Ovary (tissue), 7 donors: ENCODE measurements at regions not wholly inside any gene's neighbourhood (a gene's known extent, or its start where the extent isn't known, plus 50 kb on each side); places are given as distances from the start of the nearest gene placed in this dataset.

ENCODE experiments used
- DNase-seq, 5 donors: peaks; one replicate each; pipeline ENCODE4 v3.0.0-alpha.2; 2019 to 2020
- H3K27ac ChIP-seq, 2 donors: fragments of 200-600 bp; one replicate each; pipeline versions ENCODE4 v1.5.1 to v1.8.0; 2019 to 2022
- H3K27me3 ChIP-seq: fragments of 200-600 bp; one replicate; pipeline ENCODE4 v1.8.0; 2022
- H3K36me3 ChIP-seq: fragments of 200-600 bp; sonication (generic); one replicate; pipeline ENCODE4 v1.5.1; 2019
- H3K4me1 ChIP-seq: one replicate; pipeline ENCODE4 v1.8.1; 2013; ENCODE audit warnings: mild to moderate bottlenecking, moderate library complexity; ENCODE audit not compliant: insufficient read depth
- H3K4me3 ChIP-seq: fragments of 200-600 bp; sonication (generic); one replicate; pipeline ENCODE4 v1.5.1; 2017
- H3K9me3 ChIP-seq, 2 donors: fragments of 200-600 bp in 1 of 2; sonication (generic) in 1 of 2; one replicate each; pipeline versions ENCODE4 v1.5.1 to v1.8.1; 2013 to 2019; ENCODE audit warnings: mild to moderate bottlenecking in 1 of 2, moderate library complexity in 1 of 2
- EP300 ChIP-seq: sonication (generic); formaldehyde crosslinking; IDR thresholded peaks from one replicate; pipeline ENCODE4 v1.6.1; 2017; ENCODE audit warnings: antibody characterized with exemption
- POLR2A ChIP-seq: fragments of 450-650 bp; IDR thresholded peaks from one replicate; pipeline ENCODE4 v1.6.1; 2017; ENCODE audit warnings: antibody characterized with exemption, mild to moderate bottlenecking, moderate library complexity
- WGBS, 3 donors: extraction: QIAGEN DNeasy Blood & Tissue Kit in 1 of 3; methylation state at CpG; one replicate each; pipeline versions ENCODE4 v1.1.5 to v1.1.7; 2013 to 2017; 5-methylcytosine and 5-hydroxymethylcytosine counted together
- intact Hi-C, 4 donors: fragments of 100-400 bp; cut with DNase I; formaldehyde crosslinking; loops; one replicate each; pipeline versions ENCODE4 v1.11.0 to v1.15.1; 2022 to 2023
- TF ChIP-seq, protein P1 (sequence below), 3 donors: fragments of 450-650 bp in 2 of 3; fragments of 200-600 bp in 1 of 3; IDR thresholded peaks; one replicate each; pipeline versions ENCODE4 v1.5.1 to v1.8.0; 2016 to 2022; ENCODE audit warnings: antibody characterized with exemption in 3 of 3, mild to moderate bottlenecking in 1 of 3
- donor health status: DM: no; HTN: no; CAD: no; lungs with moderate emphysema.
- donor health status: DM: no; HTN: no; CAD: no.
- donor health status: Bipolar disorder and iron deficiency.
- donor health status: DM: no; HTN: no; CAD: no.
- donor health status: DM: yes; HTN: yes; CAD: no.

DNA sequence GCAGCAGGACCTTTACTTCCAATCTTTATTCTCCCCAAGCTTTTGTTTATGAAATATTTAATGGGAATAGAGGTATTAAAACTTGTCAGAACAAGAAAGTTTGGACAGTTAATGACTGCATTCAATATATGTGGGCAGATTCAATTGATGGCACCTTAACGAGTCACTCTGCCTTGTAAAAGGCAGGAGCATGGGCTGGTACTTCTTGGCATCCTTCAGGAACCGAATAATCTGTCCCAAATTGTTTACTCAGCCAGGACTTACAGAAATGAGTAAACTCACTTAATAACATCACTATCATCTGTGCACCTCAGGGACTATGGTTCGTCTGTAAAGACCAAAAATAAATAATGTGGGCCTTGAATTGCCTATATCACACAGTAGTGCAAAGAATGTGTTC, 1280.3 kb upstream of the TMEFF2 start:
- Histone ChIP-seq H3K27ac (no peak overlapping the region), H3K27me3 (no peaks in the 10 kb centered on the region), H3K36me3 (no peaks in the 10 kb centered on the region), H3K4me1 (no peaks in the 10 kb centered on the region), H3K4me3 (no peak overlapping the region), H3K9me3 (no peaks in the 10 kb centered on the region)
- WGBS, 3 donors: 69 to 81% (median 71%) methylated on average over 3 of the region's 3 CpGs
- DNase-seq: no peak
- intact Hi-C loops: no loop called here
- TF ChIP-seq EP300 (no peak), POLR2A (no peak)
- TF ChIP-seq, protein P1, sequence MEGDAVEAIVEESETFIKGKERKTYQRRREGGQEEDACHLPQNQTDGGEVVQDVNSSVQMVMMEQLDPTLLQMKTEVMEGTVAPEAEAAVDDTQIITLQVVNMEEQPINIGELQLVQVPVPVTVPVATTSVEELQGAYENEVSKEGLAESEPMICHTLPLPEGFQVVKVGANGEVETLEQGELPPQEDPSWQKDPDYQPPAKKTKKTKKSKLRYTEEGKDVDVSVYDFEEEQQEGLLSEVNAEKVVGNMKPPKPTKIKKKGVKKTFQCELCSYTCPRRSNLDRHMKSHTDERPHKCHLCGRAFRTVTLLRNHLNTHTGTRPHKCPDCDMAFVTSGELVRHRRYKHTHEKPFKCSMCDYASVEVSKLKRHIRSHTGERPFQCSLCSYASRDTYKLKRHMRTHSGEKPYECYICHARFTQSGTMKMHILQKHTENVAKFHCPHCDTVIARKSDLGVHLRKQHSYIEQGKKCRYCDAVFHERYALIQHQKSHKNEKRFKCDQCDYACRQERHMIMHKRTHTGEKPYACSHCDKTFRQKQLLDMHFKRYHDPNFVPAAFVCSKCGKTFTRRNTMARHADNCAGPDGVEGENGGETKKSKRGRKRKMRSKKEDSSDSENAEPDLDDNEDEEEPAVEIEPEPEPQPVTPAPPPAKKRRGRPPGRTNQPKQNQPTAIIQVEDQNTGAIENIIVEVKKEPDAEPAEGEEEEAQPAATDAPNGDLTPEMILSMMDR (IDR thresholded peaks at IDR 0.05): no peak

DNA sequence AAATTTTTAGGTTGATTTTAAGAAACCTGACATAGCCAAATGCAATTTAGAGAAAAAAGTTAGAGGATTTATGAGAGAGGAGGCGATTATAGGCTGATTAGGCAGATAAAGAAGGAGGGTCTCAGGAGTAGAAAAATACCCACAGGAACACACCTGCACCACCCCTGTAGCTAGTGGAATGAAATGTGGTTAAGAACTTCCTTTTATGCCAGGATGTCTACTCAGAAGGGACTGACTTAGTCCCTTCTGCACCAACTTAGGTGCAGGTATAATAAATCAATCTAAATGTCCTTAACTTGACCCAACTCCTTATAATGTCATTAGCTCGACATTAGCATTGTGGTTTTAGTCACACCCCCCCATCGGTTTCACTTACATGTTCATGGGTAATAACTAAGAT, 1274.5 kb upstream of the TMEFF2 start:
- WGBS, 3 donors: 73 to 78% (median 76%) methylated on average over 3 of the region's 3 CpGs
- Histone ChIP-seq H3K4me3 (no peak overlapping the region), H3K9me3 (no peaks in the 10 kb centered on the region), H3K4me1 (no peaks in the 10 kb centered on the region), H3K27me3 (no peaks in the 10 kb centered on the region), H3K36me3 (no peaks in the 10 kb centered on the region), H3K27ac (no peak overlapping the region)
- DNase-seq: no peak
- TF ChIP-seq EP300: no peak
- TF ChIP-seq, protein P1 (IDR thresholded peaks at IDR 0.05): no peak
- TF ChIP-seq POLR2A: no peak
- intact Hi-C loops: no loop called here

DNA sequence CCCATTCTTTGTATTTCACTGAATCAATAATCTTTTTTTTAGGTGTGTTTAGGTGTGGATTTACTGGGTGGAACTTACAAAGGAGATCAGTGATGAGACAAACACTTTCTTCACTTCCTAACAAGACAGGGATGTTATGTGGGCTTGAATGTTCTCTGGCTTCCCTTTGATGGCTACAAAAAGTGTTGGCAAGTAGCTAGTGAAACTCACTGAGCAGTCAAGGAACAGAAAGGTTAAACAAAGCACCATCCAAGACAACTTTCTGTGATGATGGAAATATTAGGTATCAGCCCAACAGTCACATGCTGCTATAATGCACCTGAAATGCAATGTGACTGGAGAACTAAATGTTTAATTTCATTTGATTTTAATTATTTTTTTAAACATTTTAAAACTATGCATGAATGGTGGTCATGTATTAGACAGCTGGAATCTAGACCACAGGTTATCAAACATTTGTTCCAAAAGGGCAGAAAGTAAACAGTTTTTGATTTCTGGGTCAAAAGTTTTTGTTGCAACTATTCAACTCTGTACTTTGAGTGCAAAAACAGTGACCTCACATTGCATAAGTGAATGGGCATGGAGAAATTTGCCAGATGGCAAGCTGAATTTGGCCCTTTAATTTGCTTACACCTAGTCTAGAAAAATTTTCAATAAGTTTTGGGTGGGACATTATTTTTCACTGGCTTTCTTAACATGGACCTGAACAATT, 1272.7 kb upstream of the TMEFF2 start:
- intact Hi-C loops: no loop called here
- Histone ChIP-seq H3K36me3 (no peaks in the 10 kb centered on the region), H3K4me1 (no peaks in the 10 kb centered on the region), H3K9me3 (no peaks in the 10 kb centered on the region), H3K27me3 (no peaks in the 10 kb centered on the region), H3K4me3 (no peak overlapping the region), H3K27ac (no peak overlapping the region)
- TF ChIP-seq, protein P1 (IDR thresholded peaks at IDR 0.05): no peak
- TF ChIP-seq EP300: no peak
- no peak for TF ChIP-seq POLR2A
- DNase-seq: no peak

DNA sequence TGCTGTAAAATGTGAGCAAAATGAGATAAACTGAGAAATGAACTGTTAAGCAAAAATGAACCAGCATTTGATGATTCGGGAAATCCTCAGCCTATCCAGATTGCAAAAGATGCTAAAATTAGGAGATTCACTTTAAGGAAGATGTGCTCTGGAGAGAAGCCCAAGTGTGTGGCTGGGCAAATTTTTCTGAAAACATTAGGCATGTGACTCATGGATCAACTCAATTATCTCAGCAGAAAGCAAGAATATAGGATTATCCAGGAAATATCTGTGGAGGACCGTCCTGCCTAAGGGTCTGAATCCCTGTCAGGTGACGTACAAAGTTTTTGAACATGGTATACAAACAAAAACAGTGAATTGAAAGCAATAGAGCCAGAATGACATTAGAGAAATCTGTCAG, 1268.3 kb upstream of the TMEFF2 start:
- Histone ChIP-seq H3K27ac (no peak overlapping the region), H3K9me3 (no peaks in the 10 kb centered on the region), H3K36me3 (no peaks in the 10 kb centered on the region), H3K27me3 (no peaks in the 10 kb centered on the region), H3K4me3 (no peak overlapping the region), H3K4me1 (no peaks in the 10 kb centered on the region)
- no peak for DNase-seq
- TF ChIP-seq, protein P1 (IDR thresholded peaks at IDR 0.05): no peak
- no peak for TF ChIP-seq EP300
- TF ChIP-seq POLR2A: no peak
- WGBS, 3 donors: 87 to 90% (median 89%) methylated on average over 3 of the region's 3 CpGs
- intact Hi-C loops: no loop called here
